WERI-Rb-1 (cell line): ENCODE measurements at regions not wholly inside any gene's neighbourhood (a gene's known extent, or its start where the extent isn't known, plus 50 kb on each side); places are given as distances from the start of the nearest gene placed in this dataset.

Experiments
- DNase-seq: peaks from one replicate; pipeline ENCODE4 v3.0.0-alpha.2; 2020
- H3K27ac ChIP-seq: fragments of 250-450 bp; sonication (Bioruptor Pico); 2 replicates; pipeline ENCODE4 v1.5.1; 2020; ENCODE audit warnings: mild to moderate bottlenecking, moderate library complexity
- H3K27me3 ChIP-seq: fragments of 250-450 bp; sonication (Bioruptor Pico); 2 replicates; pipeline ENCODE4 v1.5.1; 2021; ENCODE audit warnings: mild to moderate bottlenecking, low read depth, moderate library complexity; ENCODE audit not compliant: insufficient read depth, severe bottlenecking
- H3K36me3 ChIP-seq: fragments of 250-450 bp; sonication (Bioruptor Pico); 2 replicates; pipeline ENCODE4 v1.5.1; 2020; ENCODE audit warnings: mild to moderate bottlenecking, moderate library complexity
- H3K4me3 ChIP-seq: 2 replicates; pipeline ENCODE4 v1.5.1; 2011; ENCODE audit warnings: low read depth, mild to moderate bottlenecking, control low read depth, low read length
- H3K9me3 ChIP-seq: fragments of 250-450 bp; sonication (Bioruptor Pico); 2 replicates; pipeline ENCODE4 v1.5.1; 2021; ENCODE audit warnings: mild to moderate bottlenecking, moderate library complexity; ENCODE audit not compliant: severe bottlenecking
- TF ChIP-seq, protein P1 (sequence below): IDR thresholded peaks from 2 replicates; pipeline ENCODE4 v1.5.1; 2011; ENCODE audit warnings: low read depth, mild to moderate bottlenecking, control low read depth, inconsistent platforms, low read length

DNA sequence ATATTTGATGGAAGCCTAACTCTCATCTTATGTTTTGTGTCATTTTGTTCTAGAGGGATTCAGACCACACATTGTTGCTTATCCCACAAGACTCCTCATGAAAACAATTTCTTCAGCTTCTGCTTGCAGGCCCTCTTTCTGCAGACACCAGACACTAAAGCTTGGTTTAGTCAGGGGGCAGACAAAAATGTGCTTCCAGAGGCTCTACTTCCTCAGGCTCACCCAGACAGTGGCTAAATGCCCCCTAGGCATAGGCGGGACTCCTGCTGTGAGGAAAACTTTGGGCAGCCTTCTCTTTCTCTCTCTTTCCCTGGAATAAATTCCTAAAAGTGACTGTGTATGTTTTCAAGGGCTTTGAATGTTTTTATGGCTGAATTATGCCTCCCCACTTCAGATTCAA, 435.4 kb upstream of the ATP11B start:
- no peak overlapping the region for H3K4me3 ChIP-seq
- TF ChIP-seq, protein P1, sequence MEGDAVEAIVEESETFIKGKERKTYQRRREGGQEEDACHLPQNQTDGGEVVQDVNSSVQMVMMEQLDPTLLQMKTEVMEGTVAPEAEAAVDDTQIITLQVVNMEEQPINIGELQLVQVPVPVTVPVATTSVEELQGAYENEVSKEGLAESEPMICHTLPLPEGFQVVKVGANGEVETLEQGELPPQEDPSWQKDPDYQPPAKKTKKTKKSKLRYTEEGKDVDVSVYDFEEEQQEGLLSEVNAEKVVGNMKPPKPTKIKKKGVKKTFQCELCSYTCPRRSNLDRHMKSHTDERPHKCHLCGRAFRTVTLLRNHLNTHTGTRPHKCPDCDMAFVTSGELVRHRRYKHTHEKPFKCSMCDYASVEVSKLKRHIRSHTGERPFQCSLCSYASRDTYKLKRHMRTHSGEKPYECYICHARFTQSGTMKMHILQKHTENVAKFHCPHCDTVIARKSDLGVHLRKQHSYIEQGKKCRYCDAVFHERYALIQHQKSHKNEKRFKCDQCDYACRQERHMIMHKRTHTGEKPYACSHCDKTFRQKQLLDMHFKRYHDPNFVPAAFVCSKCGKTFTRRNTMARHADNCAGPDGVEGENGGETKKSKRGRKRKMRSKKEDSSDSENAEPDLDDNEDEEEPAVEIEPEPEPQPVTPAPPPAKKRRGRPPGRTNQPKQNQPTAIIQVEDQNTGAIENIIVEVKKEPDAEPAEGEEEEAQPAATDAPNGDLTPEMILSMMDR: no peak
- no peak overlapping the region for H3K27ac ChIP-seq
- no peaks in the 10 kb centered on the region for H3K9me3 ChIP-seq
- no peaks in the 10 kb centered on the region for H3K36me3 ChIP-seq
- H3K27me3 ChIP-seq: peaks cover 43% of the 10 kb centered on the region
- DNase-seq: no peak

DNA sequence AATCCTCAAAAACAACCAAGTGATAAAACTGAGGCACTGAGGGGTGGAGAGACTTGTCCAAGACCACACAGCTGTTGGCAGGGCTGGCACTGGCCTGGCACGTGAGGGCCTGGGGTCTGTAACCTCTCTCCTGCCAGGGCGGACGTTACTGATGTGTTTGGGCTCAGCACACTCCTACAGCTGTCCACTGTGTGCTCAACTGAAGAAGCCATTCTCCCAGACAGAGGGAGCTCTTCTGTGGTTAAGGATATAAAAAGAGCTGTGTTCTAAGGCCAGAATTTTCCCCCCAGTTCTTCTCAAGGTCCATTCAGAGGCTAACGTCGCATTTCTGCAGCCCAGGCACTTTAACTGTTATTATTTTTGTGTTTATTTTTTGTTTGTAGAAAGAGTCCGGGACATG, 429.0 kb upstream of the ATP11B start:
- DNase-seq: no peak

DNA sequence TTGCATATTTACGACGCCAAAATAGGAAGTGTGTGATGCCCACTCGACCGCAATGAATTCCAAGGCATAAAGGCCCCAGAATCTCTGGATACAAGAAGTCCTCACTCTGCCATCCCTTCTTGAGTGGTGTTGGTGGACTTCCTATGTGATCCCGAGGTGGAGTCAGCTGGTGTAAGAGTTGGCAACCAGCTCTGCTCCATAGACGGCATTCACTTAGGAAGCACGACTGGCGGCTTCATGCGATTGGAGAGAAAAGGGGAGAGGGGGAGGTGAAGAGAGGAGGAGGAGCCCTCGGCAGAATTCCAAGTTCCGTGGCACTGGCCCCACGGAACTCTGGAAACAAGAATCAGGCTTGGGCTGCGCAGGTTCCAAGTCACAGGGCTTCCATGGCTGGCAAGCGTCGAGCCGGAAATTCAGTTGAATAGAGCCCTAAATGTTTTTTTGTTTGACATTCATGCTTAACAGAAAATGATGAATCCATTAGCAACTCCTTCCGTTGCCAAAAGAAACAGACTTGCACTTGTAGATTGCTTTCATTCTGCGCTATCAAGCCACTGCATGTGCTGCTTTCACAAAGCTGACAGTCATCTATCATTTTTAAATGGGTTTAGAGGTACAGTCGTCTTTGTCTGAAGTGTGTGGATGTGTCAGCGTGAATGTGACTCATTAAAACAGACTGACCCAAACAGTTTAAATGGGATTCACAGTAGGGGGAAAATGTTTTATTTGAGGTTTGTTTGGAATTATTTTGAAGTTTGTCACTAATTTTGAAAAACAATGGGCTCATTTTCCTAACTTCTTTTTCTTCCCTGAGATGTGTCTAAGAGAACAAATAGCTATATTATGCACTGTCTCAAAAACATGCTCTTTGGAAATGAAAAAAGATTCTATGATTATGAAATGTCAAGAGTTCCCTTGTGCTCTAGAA, 428.3 kb upstream of the ATP11B start:
- H3K27me3 ChIP-seq: peaks cover 60% of the 10 kb centered on the region
- no peak overlapping the region for H3K27ac ChIP-seq
- TF ChIP-seq, protein P1: no peak
- no peaks in the 10 kb centered on the region for H3K36me3 ChIP-seq
- no peak overlapping the region for H3K4me3 ChIP-seq
- no peaks in the 10 kb centered on the region for H3K9me3 ChIP-seq
- no peak for DNase-seq

More for the DNA sequence above, 429.0 kb upstream of the ATP11B start:
- Histone ChIP-seq H3K27me3 (peaks cover 54% of the 10 kb centered on the region), H3K36me3 (no peaks in the 10 kb centered on the region), H3K27ac (no peak overlapping the region), H3K9me3 (no peaks in the 10 kb centered on the region), H3K4me3 (no peak overlapping the region)
- TF ChIP-seq, protein P1: no peak

DNA sequence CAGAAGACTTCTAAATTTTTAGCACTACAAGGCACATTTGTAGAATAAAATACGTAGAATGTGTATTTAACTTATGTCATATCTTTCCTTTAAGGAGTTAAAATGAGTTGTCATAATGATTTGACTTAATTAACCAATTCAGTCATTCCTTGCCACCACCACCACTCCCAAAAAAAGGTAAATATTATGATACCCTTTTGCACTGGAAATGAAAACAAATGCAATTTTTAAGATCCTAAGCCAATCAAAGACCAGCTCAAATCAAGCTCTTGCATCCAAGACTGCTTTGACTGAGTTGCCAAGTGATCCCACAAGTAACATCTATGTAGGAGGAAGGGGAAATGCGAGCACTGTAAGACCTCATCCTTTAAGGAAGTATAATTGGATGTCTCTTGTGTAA, 426.6 kb upstream of the ATP11B start:
- Histone ChIP-seq H3K9me3 (no peaks in the 10 kb centered on the region), H3K27me3 (peaks cover 61% of the 10 kb centered on the region), H3K36me3 (no peaks in the 10 kb centered on the region), H3K4me3 (no peak overlapping the region), H3K27ac (no peak overlapping the region)
- no peak for DNase-seq
- TF ChIP-seq, protein P1: no peak

DNA sequence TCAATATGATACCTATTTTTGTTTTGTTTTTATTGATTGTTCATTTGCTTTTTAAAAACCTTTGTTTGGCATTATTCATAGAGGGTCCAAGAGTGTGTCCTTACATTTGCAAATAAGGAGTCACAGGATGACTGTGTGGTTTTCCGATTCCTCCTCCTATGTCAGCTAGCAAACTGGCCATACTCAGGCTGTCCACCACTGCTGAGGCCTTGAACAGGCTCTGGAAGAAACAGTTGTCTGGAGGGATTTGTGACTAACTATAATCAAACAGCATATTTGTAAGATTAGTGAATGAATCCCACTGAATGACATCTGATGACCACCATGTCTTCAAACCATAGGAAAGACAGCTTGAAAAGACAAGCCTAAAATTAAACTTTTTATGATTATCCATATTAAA, 423.4 kb upstream of the ATP11B start:
- H3K27me3 ChIP-seq: peaks cover 69% of the 10 kb centered on the region
- TF ChIP-seq, protein P1: no peak
- no peaks in the 10 kb centered on the region for H3K9me3 ChIP-seq
- H3K27ac ChIP-seq: no peak overlapping the region
- no peaks in the 10 kb centered on the region for H3K36me3 ChIP-seq
- no peak overlapping the region for H3K4me3 ChIP-seq
- DNase-seq: no peak

DNA sequence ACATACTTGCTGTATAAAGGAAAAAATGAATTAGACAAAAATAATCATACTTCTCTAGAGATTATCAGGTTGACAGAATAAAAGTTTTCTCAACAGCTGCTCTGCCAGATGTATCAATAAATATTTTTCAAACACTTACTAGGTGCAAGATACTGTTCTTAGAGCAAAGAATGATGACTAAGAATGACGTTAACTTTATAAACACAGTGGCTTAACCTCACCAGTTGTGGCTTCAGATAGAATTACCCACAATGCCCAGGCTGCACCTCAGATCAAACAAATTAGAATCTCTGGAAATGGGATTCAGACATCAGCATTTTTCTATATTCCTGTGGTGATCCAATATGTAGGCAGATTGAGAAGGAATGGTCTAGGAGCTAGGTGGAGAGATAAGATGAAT, 422.4 kb upstream of the ATP11B start:
- Histone ChIP-seq H3K36me3 (no peaks in the 10 kb centered on the region), H3K4me3 (no peak overlapping the region), H3K27ac (no peak overlapping the region), H3K9me3 (no peaks in the 10 kb centered on the region), H3K27me3 (peaks cover 67% of the 10 kb centered on the region)
- TF ChIP-seq, protein P1: no peak
- no peak for DNase-seq
